ENCODE measurements at regions not wholly inside any gene's neighbourhood (a gene's known extent, or its start where the extent isn't known, plus 50 kb on each side); places are given as distances from the start of the nearest gene placed in this dataset.

- DNase-seq (ENCODE audit: low spot score): no peak
Observed at GRCh38 chr15:70159001-70159712, 61.4 kb upstream of the TLE3 start.

- DNase-seq (ENCODE audit: low spot score): no peak
Observed at GRCh38 chr15:70158309-70159000, 60.7 kb upstream of the TLE3 start.

GRCh38 chr15:70156671-70157271, 59.1 kb upstream of the TLE3 start:
- peak; percentile 89 for DNase-seq (ENCODE audit: low spot score)

- DNase-seq (ENCODE audit: low spot score): no peak
Observed at GRCh38 chr15:70154718-70155347, 57.1 kb upstream of the TLE3 start.

- no peak for DNase-seq (ENCODE audit: low spot score)
Observed at GRCh38 chr15:70153921-70154717, 56.4 kb upstream of the TLE3 start.

GRCh38 chr15:70152070-70152480, 54.4 kb upstream of the TLE3 start:
- DNase-seq (ENCODE audit: low spot score): no peak

GRCh38 chr15:70151462-70151861, 53.7 kb upstream of the TLE3 start:
- no peak for DNase-seq (ENCODE audit: low spot score)

GRCh38 chr15:70151003-70151402, 53.3 kb upstream of the TLE3 start:
- no peak for DNase-seq (ENCODE audit: low spot score)

- DNase-seq (ENCODE audit: low spot score): no peak
Observed at GRCh38 chr15:70150405-70150747, 52.7 kb upstream of the TLE3 start.

- DNase-seq (ENCODE audit: low spot score): no peak
Observed at GRCh38 chr15:70149667-70150404, 52.1 kb upstream of the TLE3 start.

- no peak for DNase-seq (ENCODE audit: low spot score)
Observed at GRCh38 chr15:70147778-70148177, 50.1 kb upstream of the TLE3 start.

Data from AG20443 (cell line).